ENCODE measurements at regions not wholly inside any gene's neighbourhood (a gene's known extent, or its start where the extent isn't known, plus 50 kb on each side); places are given as distances from the start of the nearest gene placed in this dataset.

GRCh38 chr16:87027056-87027616 lies 290.1 kb downstream of the C16orf95 start:
- H3K27me3 ChIP-seq (ENCODE audit: control insufficient read depth in 3 of 3, insufficient read depth in 3 of 3, low read depth in 1 of 3, low read length in 3 of 3) = no peaks in the 10 kb centered on the region
- no peaks in the 10 kb centered on the region for H3K79me1 ChIP-seq (ENCODE audit: low read depth, low read length)
- H3K27ac ChIP-seq (replicated peaks; ENCODE audit: low read length) = no peak overlapping the region
- peak overlapping the region in 1 of 2 donors; percentile 43 for H3K4me3 ChIP-seq (ENCODE audit: low read length in 2 of 2)
- DNase-seq (ENCODE audit: low spot score) = no peak
- WGBS, 2 donors (ENCODE audit: extremely low coverage in 2 of 2, insufficient read length in 2 of 2, insufficient replicate concordance in 1 of 2) = no CpG with 5 or more reads among the region's 16 CpGs
- H2AK5ac ChIP-seq (ENCODE audit: low read depth, low read length) = peak overlapping the region; percentile 40
- H2AFZ ChIP-seq (ENCODE audit: low read length) = no peak overlapping the region
- no peak overlapping the region for H2BK12ac ChIP-seq (ENCODE audit: low read length)
- H3K4ac ChIP-seq (ENCODE audit: low read length) = no peak overlapping the region
- no peaks in the 10 kb centered on the region for H3K36me3 ChIP-seq (replicated peaks in 1 of 2; ENCODE audit: control insufficient read depth in 2 of 2, insufficient read depth in 2 of 2, low read length in 2 of 2)
- no peak overlapping the region for H3K23ac ChIP-seq (ENCODE audit: low read depth, low read length, poor library complexity)
- no peaks in the 10 kb centered on the region for H3K4me1 ChIP-seq (ENCODE audit: control insufficient read depth in 2 of 2, insufficient read depth in 1 of 2, low read depth in 1 of 2, low read length in 2 of 2)
- no peaks in the 10 kb centered on the region for H3K9me3 ChIP-seq (replicated peaks in 1 of 2; ENCODE audit: control insufficient read depth in 2 of 2, insufficient read depth in 1 of 2, low read depth in 1 of 2, low read length in 2 of 2)
- H4K8ac ChIP-seq (ENCODE audit: low read depth, low read length) = no peak overlapping the region
- no peak overlapping the region for H3K4me2 ChIP-seq (ENCODE audit: insufficient read depth, low read length, poor library complexity, severe bottlenecking)
- no peak overlapping the region for H2BK15ac ChIP-seq (ENCODE audit: low read length)
- H3K14ac ChIP-seq (ENCODE audit: low read length) = peak overlapping the region; percentile 60
- H2BK120ac ChIP-seq (ENCODE audit: low read depth, low read length) = no peak overlapping the region
- H3K18ac ChIP-seq (ENCODE audit: low read length) = peak overlapping the region; percentile 67
- no peak overlapping the region for H3K9ac ChIP-seq (ENCODE audit: low read depth, low read length, poor library complexity)
- H2BK5ac ChIP-seq (ENCODE audit: low read length) = no peak overlapping the region
- no peak overlapping the region for H4K91ac ChIP-seq (ENCODE audit: low read depth, low read length, poor library complexity)

GRCh38 chr16:87028481-87029320 lies 288.5 kb downstream of the C16orf95 start:
- H3K79me1 ChIP-seq (ENCODE audit: low read depth, low read length) = no peaks in the 10 kb centered on the region
- DNase-seq (ENCODE audit: low spot score) = no peak
- no peak overlapping the region for H2BK15ac ChIP-seq (ENCODE audit: low read length)
- no peak overlapping the region for H4K8ac ChIP-seq (ENCODE audit: low read depth, low read length)
- H3K4me2 ChIP-seq (ENCODE audit: insufficient read depth, low read length, poor library complexity, severe bottlenecking) = no peak overlapping the region
- H3K27me3 ChIP-seq (ENCODE audit: control insufficient read depth in 3 of 3, insufficient read depth in 3 of 3, low read depth in 1 of 3, low read length in 3 of 3) = no peaks in the 10 kb centered on the region
- H3K4me1 ChIP-seq (ENCODE audit: control insufficient read depth in 2 of 2, insufficient read depth in 1 of 2, low read depth in 1 of 2, low read length in 2 of 2) = no peaks in the 10 kb centered on the region
- no peaks in the 10 kb centered on the region for H3K36me3 ChIP-seq (replicated peaks in 1 of 2; ENCODE audit: control insufficient read depth in 2 of 2, insufficient read depth in 2 of 2, low read length in 2 of 2)
- H3K9me3 ChIP-seq (replicated peaks in 1 of 2; ENCODE audit: control insufficient read depth in 2 of 2, insufficient read depth in 1 of 2, low read depth in 1 of 2, low read length in 2 of 2) = no peaks in the 10 kb centered on the region
- WGBS, 2 donors (ENCODE audit: extremely low coverage in 2 of 2, insufficient read length in 2 of 2, insufficient replicate concordance in 1 of 2) = no CpG with 5 or more reads among the region's 14 CpGs
- no peak overlapping the region for H3K27ac ChIP-seq (replicated peaks; ENCODE audit: low read length)
- H2BK5ac ChIP-seq (ENCODE audit: low read length) = no peak overlapping the region
- no peak overlapping the region for H3K9ac ChIP-seq (ENCODE audit: low read depth, low read length, poor library complexity)
- H3K14ac ChIP-seq (ENCODE audit: low read length) = no peak overlapping the region
- no peak overlapping the region for H2AK5ac ChIP-seq (ENCODE audit: low read depth, low read length)
- H2AFZ ChIP-seq (ENCODE audit: low read length) = no peak overlapping the region
- no peak overlapping the region for H3K23ac ChIP-seq (ENCODE audit: low read depth, low read length, poor library complexity)
- H3K4me3 ChIP-seq (ENCODE audit: low read length in 2 of 2) = no peak overlapping the region
- no peak overlapping the region for H3K4ac ChIP-seq (ENCODE audit: low read length)
- H3K18ac ChIP-seq (ENCODE audit: low read length) = peak overlapping the region; percentile 13
- no peak overlapping the region for H2BK12ac ChIP-seq (ENCODE audit: low read length)
- H2BK120ac ChIP-seq (ENCODE audit: low read depth, low read length) = no peak overlapping the region
- no peak overlapping the region for H4K91ac ChIP-seq (ENCODE audit: low read depth, low read length, poor library complexity)

DNA sequence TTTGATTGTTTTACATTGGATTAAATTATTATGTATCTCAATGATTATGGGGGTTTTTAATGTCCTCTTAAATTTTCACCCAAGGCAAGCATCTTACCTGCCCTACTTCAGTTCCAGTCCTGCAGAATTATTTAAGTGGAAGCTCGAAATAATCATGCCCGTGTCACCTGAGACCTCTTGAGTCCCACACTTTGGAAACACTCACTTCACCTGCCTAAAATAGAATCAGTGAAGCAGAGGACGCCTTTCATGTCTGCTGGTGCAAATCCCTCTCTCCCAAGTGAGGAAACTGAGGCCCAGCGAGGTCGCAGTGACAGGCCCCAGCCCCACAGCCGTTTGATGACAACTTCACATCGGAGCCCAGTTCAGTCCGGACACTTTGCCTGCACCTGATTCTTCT lies 284.6 kb downstream of the C16orf95 start:
- no peak overlapping the region for H4K91ac ChIP-seq (ENCODE audit: low read depth, low read length, poor library complexity)
- H2AFZ ChIP-seq (ENCODE audit: low read length) = no peak overlapping the region
- H2BK120ac ChIP-seq (ENCODE audit: low read depth, low read length) = no peak overlapping the region
- H3K9ac ChIP-seq (ENCODE audit: low read depth, low read length, poor library complexity) = no peak overlapping the region
- H3K4me3 ChIP-seq (ENCODE audit: low read length in 2 of 2) = no peak overlapping the region
- H2AK5ac ChIP-seq (ENCODE audit: low read depth, low read length) = no peak overlapping the region
- no peak overlapping the region for H2BK15ac ChIP-seq (ENCODE audit: low read length)
- WGBS, 2 donors (ENCODE audit: extremely low coverage in 2 of 2, insufficient read length in 2 of 2, insufficient replicate concordance in 1 of 2) = no CpG with 5 or more reads among the region's 8 CpGs
- H3K9me3 ChIP-seq (replicated peaks in 1 of 2; ENCODE audit: control insufficient read depth in 2 of 2, insufficient read depth in 1 of 2, low read depth in 1 of 2, low read length in 2 of 2) = no peaks in the 10 kb centered on the region
- H3K27me3 ChIP-seq (ENCODE audit: control insufficient read depth in 3 of 3, insufficient read depth in 3 of 3, low read depth in 1 of 3, low read length in 3 of 3) = peaks cover 0 to 7% (median 0%) of the 10 kb centered on the region in 3 experiments
- no peak overlapping the region for H2BK12ac ChIP-seq (ENCODE audit: low read length)
- H3K36me3 ChIP-seq (replicated peaks in 1 of 2; ENCODE audit: control insufficient read depth in 2 of 2, insufficient read depth in 2 of 2, low read length in 2 of 2) = no peaks in the 10 kb centered on the region
- H3K79me1 ChIP-seq (ENCODE audit: low read depth, low read length) = no peaks in the 10 kb centered on the region
- no peak overlapping the region for H2BK5ac ChIP-seq (ENCODE audit: low read length)
- H3K4me1 ChIP-seq (ENCODE audit: control insufficient read depth in 2 of 2, insufficient read depth in 1 of 2, low read depth in 1 of 2, low read length in 2 of 2) = peaks cover 0 to 2% of the 10 kb centered on the region in 2 donors
- H3K4me2 ChIP-seq (ENCODE audit: insufficient read depth, low read length, poor library complexity, severe bottlenecking) = no peak overlapping the region
- H3K27ac ChIP-seq (replicated peaks; ENCODE audit: low read length) = no peak overlapping the region
- H3K23ac ChIP-seq (ENCODE audit: low read depth, low read length, poor library complexity) = no peak overlapping the region
- DNase-seq (ENCODE audit: low spot score) = no peak
- H3K18ac ChIP-seq (ENCODE audit: low read length) = no peak overlapping the region
- no peak overlapping the region for H3K4ac ChIP-seq (ENCODE audit: low read length)
- no peak overlapping the region for H4K8ac ChIP-seq (ENCODE audit: low read depth, low read length)
- H3K14ac ChIP-seq (ENCODE audit: low read length) = no peak overlapping the region

DNA sequence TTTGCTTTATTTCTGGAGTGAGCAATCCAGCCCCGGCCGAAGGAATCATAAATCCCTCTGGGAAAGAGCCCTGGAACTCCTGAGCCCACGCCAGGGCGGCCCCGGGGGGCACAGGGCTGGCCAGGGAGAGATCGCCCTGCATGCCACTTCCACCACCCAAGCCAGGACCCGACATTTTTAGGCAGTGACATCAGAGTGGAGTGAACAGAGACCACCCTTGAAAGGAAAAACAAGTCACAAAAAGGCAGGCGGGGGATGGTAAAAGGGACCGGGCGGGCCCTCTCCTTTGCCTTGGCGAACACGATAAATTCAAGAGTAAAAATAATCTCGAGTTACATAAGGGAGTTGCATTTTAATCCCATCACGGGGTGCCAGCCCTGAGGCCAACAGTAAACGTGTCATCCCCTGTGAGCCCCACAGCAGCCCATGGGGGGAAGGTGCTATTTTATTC lies 284.1 kb downstream of the C16orf95 start:
- Histone ChIP-seq H3K9ac (ENCODE audit: low read depth, low read length, poor library complexity) (no peak overlapping the region), H3K4me3 (ENCODE audit: low read length in 2 of 2) (no peak overlapping the region), H3K23ac (ENCODE audit: low read depth, low read length, poor library complexity) (no peak overlapping the region), H2BK15ac (ENCODE audit: low read length) (no peak overlapping the region), H3K9me3 (replicated peaks in 1 of 2; ENCODE audit: control insufficient read depth in 2 of 2, insufficient read depth in 1 of 2, low read depth in 1 of 2, low read length in 2 of 2) (no peaks in the 10 kb centered on the region), H3K27ac (replicated peaks; ENCODE audit: low read length) (no peak overlapping the region), H2BK12ac (ENCODE audit: low read length) (no peak overlapping the region), H2BK5ac (ENCODE audit: low read length) (no peak overlapping the region), H3K4me1 (ENCODE audit: control insufficient read depth in 2 of 2, insufficient read depth in 1 of 2, low read depth in 1 of 2, low read length in 2 of 2) (peaks cover 0 to 2% of the 10 kb centered on the region in 2 donors), H2AK5ac (ENCODE audit: low read depth, low read length) (peak overlapping the region; percentile 94), H4K8ac (ENCODE audit: low read depth, low read length) (no peak overlapping the region), H4K91ac (ENCODE audit: low read depth, low read length, poor library complexity) (no peak overlapping the region), H3K27me3 (ENCODE audit: control insufficient read depth in 3 of 3, insufficient read depth in 3 of 3, low read depth in 1 of 3, low read length in 3 of 3) (peaks cover 0 to 7% (median 0%) of the 10 kb centered on the region in 3 experiments), H3K4me2 (ENCODE audit: insufficient read depth, low read length, poor library complexity, severe bottlenecking) (no peak overlapping the region), H2BK120ac (ENCODE audit: low read depth, low read length) (no peak overlapping the region), H3K14ac (ENCODE audit: low read length) (no peak overlapping the region), H2AFZ (ENCODE audit: low read length) (no peak overlapping the region), H3K79me1 (ENCODE audit: low read depth, low read length) (no peaks in the 10 kb centered on the region), H3K36me3 (replicated peaks in 1 of 2; ENCODE audit: control insufficient read depth in 2 of 2, insufficient read depth in 2 of 2, low read length in 2 of 2) (no peaks in the 10 kb centered on the region), H3K4ac (ENCODE audit: low read length) (no peak overlapping the region), H3K18ac (ENCODE audit: low read length) (no peak overlapping the region)
- no CpG with 5 or more reads among the region's 15 CpGs for WGBS, 2 donors (ENCODE audit: extremely low coverage in 2 of 2, insufficient read length in 2 of 2, insufficient replicate concordance in 1 of 2)
- no peak for DNase-seq (ENCODE audit: low spot score)
